Type B pancreatic cell (in vitro differentiated cells): ENCODE measurements at regions not wholly inside any gene's neighbourhood (a gene's known extent, or its start where the extent isn't known, plus 50 kb on each side); places are given as distances from the start of the nearest gene placed in this dataset.
"Not testable (repeated sequence)": the region's sequence is repeated elsewhere in the genome, so short reads cannot be mapped to it uniquely, and the experiment has no call there.

ENCODE experiments used
- DNase-seq: peaks from one replicate; pipeline ENCODE4 v3.0.0; 2021; ENCODE audit warnings: mixed read lengths; ENCODE audit not compliant: unreplicated experiment; ENCODE audit errors: extremely low spot score
- H3K27ac Mint-ChIP-seq: 2 replicates; pipeline ENCODE4 v1.8.0; 2021; ENCODE audit warnings: mild to moderate bottlenecking, mixed read lengths
- H3K27me3 Mint-ChIP-seq: 2 replicates; pipeline ENCODE4 v1.8.0; 2021; ENCODE audit warnings: mixed read lengths
- H3K36me3 Mint-ChIP-seq: 2 replicates; pipeline ENCODE4 v1.8.0; 2021; ENCODE audit warnings: mixed read lengths
- H3K4me1 Mint-ChIP-seq: one replicate; pipeline ENCODE4 v1.8.0; 2021; ENCODE audit warnings: mixed read lengths; ENCODE audit not compliant: unreplicated experiment
- H3K4me3 Mint-ChIP-seq: 2 replicates; pipeline ENCODE4 v1.8.0; 2021; ENCODE audit warnings: mild to moderate bottlenecking, mixed read lengths
- H3K9me3 Mint-ChIP-seq: 2 replicates; pipeline ENCODE4 v1.8.0; 2021; ENCODE audit warnings: mixed read lengths
- TF ChIP-seq, protein P1 (sequence below): fragments of 200-600 bp; sonication (generic); conservative IDR thresholded peaks from 2 replicates; pipeline ENCODE4 v1.5.0; 2021; ENCODE audit warnings: antibody characterized with exemption, mild to moderate bottlenecking

DNA sequence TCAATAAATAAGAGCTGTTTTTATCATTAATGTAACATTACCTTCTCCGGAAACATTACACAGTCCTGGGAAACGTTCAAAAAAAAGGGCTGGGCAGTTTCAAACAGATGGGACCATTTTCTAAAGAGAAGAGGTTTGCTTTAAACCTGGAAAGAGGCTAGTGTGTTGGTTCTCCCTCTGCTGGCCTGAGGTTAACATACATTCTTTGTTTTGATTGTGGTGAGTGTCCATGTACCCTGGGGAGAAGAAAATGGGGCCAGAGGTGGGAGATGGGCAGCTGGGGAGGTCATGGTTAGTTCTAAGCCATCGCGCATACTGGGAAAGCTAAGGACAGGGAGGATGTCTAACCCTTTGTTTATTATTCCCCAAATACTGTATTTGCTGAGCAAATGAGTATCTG, 194.7 kb downstream of the CPEB2 start:
- Mint-ChIP-seq H3K9me3 (no peaks in the 10 kb centered on the region), H3K27me3 (peaks cover 6% of the 10 kb centered on the region), H3K4me1 (peaks cover 11% of the 10 kb centered on the region), H3K36me3 (no peaks in the 10 kb centered on the region), H3K4me3 (no peak overlapping the region), H3K27ac (no peak overlapping the region)
- TF ChIP-seq, protein P1, sequence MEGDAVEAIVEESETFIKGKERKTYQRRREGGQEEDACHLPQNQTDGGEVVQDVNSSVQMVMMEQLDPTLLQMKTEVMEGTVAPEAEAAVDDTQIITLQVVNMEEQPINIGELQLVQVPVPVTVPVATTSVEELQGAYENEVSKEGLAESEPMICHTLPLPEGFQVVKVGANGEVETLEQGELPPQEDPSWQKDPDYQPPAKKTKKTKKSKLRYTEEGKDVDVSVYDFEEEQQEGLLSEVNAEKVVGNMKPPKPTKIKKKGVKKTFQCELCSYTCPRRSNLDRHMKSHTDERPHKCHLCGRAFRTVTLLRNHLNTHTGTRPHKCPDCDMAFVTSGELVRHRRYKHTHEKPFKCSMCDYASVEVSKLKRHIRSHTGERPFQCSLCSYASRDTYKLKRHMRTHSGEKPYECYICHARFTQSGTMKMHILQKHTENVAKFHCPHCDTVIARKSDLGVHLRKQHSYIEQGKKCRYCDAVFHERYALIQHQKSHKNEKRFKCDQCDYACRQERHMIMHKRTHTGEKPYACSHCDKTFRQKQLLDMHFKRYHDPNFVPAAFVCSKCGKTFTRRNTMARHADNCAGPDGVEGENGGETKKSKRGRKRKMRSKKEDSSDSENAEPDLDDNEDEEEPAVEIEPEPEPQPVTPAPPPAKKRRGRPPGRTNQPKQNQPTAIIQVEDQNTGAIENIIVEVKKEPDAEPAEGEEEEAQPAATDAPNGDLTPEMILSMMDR, result peak; percentile 65
- no peak for DNase-seq

DNA sequence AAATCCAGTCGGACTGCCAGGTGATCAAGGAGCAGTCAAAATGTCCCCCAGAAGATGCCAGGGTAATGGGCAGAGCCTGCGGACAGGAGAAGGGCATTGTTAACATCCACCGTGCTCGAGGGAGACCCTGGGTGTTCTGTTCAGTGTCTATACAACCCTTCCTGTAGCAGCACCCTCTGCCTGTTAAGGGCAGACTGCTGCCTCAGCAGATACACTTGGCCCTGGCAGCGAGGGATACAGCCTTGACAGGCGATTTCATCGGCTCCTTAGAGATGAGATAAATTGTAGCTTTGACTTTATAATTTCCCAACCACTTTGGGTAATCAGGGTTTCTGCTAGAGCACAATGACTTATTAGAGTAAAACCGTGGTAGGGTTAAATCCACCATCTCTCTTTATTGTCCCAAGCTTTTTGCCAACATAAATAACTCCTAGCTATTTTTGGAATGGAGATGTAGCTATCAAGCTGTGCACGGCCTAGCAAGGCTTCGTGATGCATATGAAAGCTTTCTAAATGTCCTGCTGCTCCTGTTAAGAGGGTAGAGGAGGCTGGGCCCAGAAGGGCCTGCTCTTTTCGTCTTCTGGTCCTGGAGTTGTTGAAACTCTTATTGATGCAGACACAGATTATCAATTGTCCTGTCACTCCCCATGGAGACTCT, 195.9 kb downstream of the CPEB2 start:
- H3K9me3 Mint-ChIP-seq, result no peaks in the 10 kb centered on the region
- DNase-seq, result no peak
- peaks cover 11% of the 10 kb centered on the region for H3K4me1 Mint-ChIP-seq
- TF ChIP-seq, protein P1, result no peak
- H3K27ac Mint-ChIP-seq, result no peak overlapping the region
- peaks cover 10% of the 10 kb centered on the region for H3K27me3 Mint-ChIP-seq
- no peaks in the 10 kb centered on the region for H3K36me3 Mint-ChIP-seq
- no peak overlapping the region for H3K4me3 Mint-ChIP-seq

DNA sequence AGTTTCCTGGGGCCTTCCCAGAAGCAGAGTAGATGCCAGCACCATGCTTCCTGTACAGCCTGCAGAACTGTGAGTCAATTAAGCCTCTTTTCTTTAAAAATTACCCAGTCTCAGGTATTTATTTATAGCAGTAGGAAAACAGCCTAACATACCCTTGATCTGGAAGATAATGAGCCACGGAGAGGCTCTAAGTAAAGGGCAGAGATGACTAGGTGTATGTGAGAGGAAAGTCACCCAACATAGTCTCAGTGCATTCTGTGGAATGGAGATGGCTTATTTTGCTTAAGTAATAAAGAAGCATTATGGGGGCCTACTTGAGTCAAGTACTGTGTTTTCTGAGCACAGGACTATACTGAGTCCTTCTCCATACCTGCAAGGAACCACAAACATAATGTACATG, 199.5 kb downstream of the CPEB2 start:
- Mint-ChIP-seq H3K4me1 (peaks cover 5% of the 10 kb centered on the region), H3K36me3 (no peaks in the 10 kb centered on the region), H3K27me3 (peaks cover 7% of the 10 kb centered on the region), H3K4me3 (no peak overlapping the region), H3K27ac (no peak overlapping the region), H3K9me3 (peaks cover 8% of the 10 kb centered on the region)
- DNase-seq, result no peak
- TF ChIP-seq, protein P1, result no peak

DNA sequence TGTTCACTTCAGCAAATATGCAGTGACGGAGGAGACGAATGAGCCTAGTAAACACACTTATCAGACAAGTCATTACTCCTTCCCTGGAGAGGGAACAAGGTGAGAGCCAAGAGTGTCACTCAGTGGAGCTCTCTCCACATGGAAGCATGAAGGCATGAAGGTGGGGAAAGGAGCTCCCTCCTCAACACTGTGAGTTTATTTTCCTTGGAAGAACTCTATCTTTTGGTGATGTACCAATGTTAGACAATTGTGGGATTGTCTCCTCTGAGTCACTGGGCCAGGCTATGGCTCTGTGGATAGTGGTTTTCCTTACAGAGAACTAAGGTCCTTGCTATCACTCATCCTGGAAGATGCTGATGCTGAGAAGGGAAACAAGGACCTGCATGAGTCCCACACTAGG, 200.2 kb downstream of the CPEB2 start:
- Mint-ChIP-seq H3K9me3 (peaks cover 13% of the 10 kb centered on the region), H3K36me3 (no peaks in the 10 kb centered on the region), H3K27me3 (peaks cover 7% of the 10 kb centered on the region), H3K4me3 (no peak overlapping the region), H3K4me1 (no peaks in the 10 kb centered on the region), H3K27ac (no peak overlapping the region)
- no peak for DNase-seq
- TF ChIP-seq, protein P1, result no peak

DNA sequence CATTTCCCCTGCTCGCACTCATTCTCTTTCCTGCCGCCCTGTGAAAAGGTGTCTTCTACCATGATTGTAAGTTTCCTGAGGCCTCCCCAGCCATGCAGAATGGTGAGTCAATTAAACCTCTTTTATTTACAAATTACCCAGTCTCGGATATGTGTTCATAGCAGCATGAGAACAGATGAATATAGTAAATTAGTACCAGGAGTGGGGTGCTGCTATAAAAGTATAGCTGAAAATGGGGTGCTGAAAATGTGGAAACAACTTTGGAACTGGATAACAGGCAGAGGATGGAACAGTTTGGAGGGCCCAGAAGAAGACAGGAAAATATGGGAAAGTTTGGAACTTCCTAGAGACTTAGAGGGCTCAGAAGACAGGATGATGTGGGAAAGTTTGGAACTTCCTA, 204.2 kb downstream of the CPEB2 start:
- H3K4me1 Mint-ChIP-seq, H3K4me3 Mint-ChIP-seq, H3K36me3 Mint-ChIP-seq, H3K27ac Mint-ChIP-seq, DNase-seq, H3K27me3 Mint-ChIP-seq: not testable (repeated sequence)
- H3K9me3 Mint-ChIP-seq, result peaks cover 13% of the 10 kb centered on the region

DNA sequence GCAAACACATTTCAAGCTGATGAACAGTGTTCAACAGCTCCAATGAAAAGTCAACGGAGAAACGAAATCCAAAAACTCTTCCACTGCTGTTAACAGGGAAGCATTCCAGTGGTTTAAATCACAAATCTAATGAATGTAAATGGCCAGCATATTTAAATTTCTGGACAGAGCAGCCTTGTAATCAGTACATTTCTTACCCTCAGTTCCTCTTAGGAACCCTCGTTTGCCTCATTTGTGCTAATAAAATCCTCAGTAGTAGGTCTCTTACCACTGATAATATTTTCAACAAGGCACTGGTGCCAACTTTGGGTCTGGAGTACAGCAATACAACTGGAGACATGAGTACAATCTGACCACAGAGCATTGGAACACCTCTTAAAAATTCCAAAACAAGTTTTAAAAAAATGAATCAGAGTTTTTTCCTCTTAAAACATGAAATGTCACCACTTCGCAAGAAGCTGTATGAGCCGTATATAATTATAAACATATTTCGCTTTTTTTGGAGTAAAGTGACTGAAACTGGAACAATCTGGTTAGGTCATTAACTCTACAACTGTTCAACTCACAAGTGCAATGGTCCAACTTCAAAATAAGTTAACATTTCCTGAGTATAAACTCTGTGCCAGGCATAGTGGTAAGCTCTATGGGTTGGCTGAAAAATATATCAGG, 211.2 kb downstream of the CPEB2 start:
- no peak overlapping the region for H3K27ac Mint-ChIP-seq
- TF ChIP-seq, protein P1, result no peak
- peaks cover 3% of the 10 kb centered on the region for H3K27me3 Mint-ChIP-seq
- no peaks in the 10 kb centered on the region for H3K36me3 Mint-ChIP-seq
- no peak overlapping the region for H3K4me3 Mint-ChIP-seq
- no peak for DNase-seq
- H3K4me1 Mint-ChIP-seq, result no peaks in the 10 kb centered on the region
- no peaks in the 10 kb centered on the region for H3K9me3 Mint-ChIP-seq
